GM12874 (cell line): ENCODE measurements at regions not wholly inside any gene's neighbourhood (a gene's known extent, or its start where the extent isn't known, plus 50 kb on each side); places are given as distances from the start of the nearest gene placed in this dataset.

ENCODE experiments used
- CTCF ChIP-seq: IDR thresholded peaks from 2 replicates; pipeline ENCODE4 v1.5.1; 2011; ENCODE audit warnings: low read depth, mild to moderate bottlenecking, control low read depth, low read length, moderate library complexity; ENCODE audit not compliant: insufficient read depth

- TF ChIP-seq CTCF, result no peak
Observed at GRCh38 chr6:135624402-135625295, 127.1 kb upstream of the AHI1 start.

- no peak for TF ChIP-seq CTCF
Observed at GRCh38 chr6:135627092-135627715, 129.7 kb upstream of the AHI1 start.

DNA sequence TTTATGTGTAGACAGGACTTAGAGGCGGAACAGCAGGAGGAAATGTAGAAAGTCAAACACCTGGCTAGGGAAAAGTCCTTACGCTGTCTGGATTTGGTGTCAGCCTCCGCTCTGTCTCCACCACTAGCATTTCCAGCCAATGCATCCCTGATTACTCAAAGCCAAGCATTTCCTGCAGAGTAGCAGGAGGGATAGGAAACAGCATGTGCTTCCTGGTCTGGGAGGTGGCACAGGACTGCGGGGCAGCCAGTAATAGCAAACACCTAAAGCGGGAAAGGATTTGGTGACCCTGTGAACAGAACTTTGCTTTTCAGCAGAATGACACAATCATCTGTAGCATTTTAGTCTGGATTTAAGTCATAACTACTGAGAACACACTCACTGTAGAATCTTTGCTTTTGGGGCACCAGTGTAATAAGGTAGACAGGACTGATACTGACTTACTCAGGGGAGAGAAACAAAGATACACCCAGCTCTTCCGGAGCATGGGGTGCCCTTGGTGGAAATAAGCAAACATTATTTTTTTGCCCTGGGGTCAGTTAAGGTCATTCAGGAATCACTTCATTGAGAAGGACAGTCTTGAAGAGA is 133.3 kb upstream of the AHI1 start:
- no peak for TF ChIP-seq CTCF

DNA sequence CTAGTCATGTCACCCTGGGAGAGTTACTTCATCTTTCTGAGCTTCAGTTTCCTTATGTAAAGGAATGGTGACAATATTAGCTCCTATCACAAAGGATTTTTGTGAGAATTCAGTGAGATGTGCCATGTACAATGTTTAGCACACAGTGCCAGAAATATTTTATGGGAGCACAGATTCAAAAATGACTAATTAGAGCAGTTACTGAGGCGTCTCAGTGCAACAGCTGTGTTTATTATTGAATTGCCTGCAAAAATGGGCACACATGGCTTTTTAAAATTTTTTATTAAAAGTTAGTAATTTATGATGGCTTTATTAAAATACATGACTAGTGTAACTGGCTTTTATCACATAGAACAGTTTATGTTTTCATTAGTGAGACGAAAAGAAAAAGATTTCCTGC is 134.3 kb upstream of the AHI1 start:
- no peak for TF ChIP-seq CTCF

GRCh38 chr6:135633573-135633972 is 136.0 kb upstream of the AHI1 start:
- no peak for TF ChIP-seq CTCF

GRCh38 chr6:135637701-135638100 is 140.2 kb upstream of the AHI1 start:
- no peak for TF ChIP-seq CTCF

DNA sequence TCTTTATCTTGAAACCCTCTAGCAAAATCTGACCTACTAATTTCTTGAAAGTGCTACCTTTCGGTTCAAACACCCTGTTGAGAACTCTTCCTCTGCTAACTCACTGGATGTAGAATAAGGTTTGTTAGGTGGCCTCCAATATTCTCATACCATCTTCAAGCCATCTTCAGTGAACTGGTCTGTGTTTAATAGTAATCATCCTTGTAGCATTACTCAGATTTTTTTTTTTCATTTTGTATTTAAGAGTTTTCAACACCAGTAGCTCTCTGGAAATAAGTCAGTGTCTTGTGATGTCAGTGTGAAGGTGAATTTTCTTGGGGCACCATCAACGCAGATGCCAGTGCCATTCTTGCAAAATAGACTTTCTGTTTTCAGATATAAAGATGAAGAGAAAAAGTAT is 140.6 kb upstream of the AHI1 start:
- TF ChIP-seq CTCF, result no peak
